22Rv1 (cell line): ENCODE measurements at regions not wholly inside any gene's neighbourhood (a gene's known extent, or its start where the extent isn't known, plus 50 kb on each side); places are given as distances from the start of the nearest gene placed in this dataset.

Source experiments
- H3K27ac ChIP-seq: fragments of 450-650 bp; 2 replicates; pipeline ENCODE4 v1.5.1; 2017
- CTCF ChIP-seq: fragments of 450-650 bp; IDR thresholded peaks from 2 replicates; pipeline ENCODE4 v1.5.1; 2017; ENCODE audit warnings: mild to moderate bottlenecking
- ZFX ChIP-seq: fragments of 450-650 bp; IDR thresholded peaks from 2 replicates; pipeline ENCODE4 v1.6.1; 2017; ENCODE audit warnings: antibody characterized with exemption, borderline replicate concordance

- H3K27ac ChIP-seq = no peak overlapping the region
- TF ChIP-seq ZFX (no peak), CTCF (no peak)
Observed at GRCh38 chr2:19797243-19797810, 104.5 kb downstream of the TTC32 start.

- TF ChIP-seq CTCF (no peak), ZFX (no peak)
Observed at GRCh38 chr2:19796035-19796695, 105.6 kb downstream of the TTC32 start.

GRCh38 chr2:19793132-19793750 is 108.5 kb downstream of the TTC32 start:
- TF ChIP-seq ZFX = no peak
- no peak for TF ChIP-seq CTCF
- no peak overlapping the region for H3K27ac ChIP-seq

More at GRCh38 chr2:19796035-19796695, 105.6 kb downstream of the TTC32 start:
- H3K27ac ChIP-seq = no peak overlapping the region

GRCh38 chr2:19790291-19790690 is 111.5 kb downstream of the TTC32 start:
- TF ChIP-seq CTCF (no peak), ZFX (no peak)
- H3K27ac ChIP-seq = no peak overlapping the region

GRCh38 chr2:19787134-19787533 is 114.6 kb downstream of the TTC32 start:
- TF ChIP-seq ZFX (no peak), CTCF (no peak)
- H3K27ac ChIP-seq = no peak overlapping the region

- TF ChIP-seq CTCF = no peak
- TF ChIP-seq ZFX = no peak
- H3K27ac ChIP-seq = no peak overlapping the region
Observed at GRCh38 chr2:19786408-19787058, 115.2 kb downstream of the TTC32 start.
